Fibroblast of skin of back (primary cell): ENCODE measurements at regions not wholly inside any gene's neighbourhood (a gene's known extent, or its start where the extent isn't known, plus 50 kb on each side); places are given as distances from the start of the nearest gene placed in this dataset.
"Not testable (repeated sequence)": the region's sequence is repeated elsewhere in the genome, so short reads cannot be mapped to it uniquely, and the experiment has no call there.

Experiments used
- DNase-seq: peaks from one replicate; pipeline ENCODE4 v3.0.0-alpha.2; 2013

DNA sequence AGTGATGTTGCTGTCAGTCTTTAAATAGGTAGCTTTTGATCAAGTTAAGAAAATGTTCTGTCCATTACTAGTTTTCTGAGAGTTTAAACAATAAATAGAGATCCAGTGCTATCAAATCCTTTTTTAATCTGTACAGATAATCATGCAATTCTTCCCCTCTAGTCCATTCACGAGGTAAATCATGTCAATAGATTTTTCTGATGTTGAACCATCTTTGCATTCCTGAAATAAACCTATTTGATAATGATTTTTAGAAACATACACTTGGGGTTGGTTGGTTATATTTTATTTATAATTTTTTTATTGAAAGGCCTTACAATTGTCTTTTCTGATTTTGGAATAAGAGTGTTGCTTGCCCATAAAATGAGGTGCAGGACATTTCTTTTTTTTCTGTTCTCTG is 95.0 kb downstream of the FAM53A start:
- no peak for DNase-seq

DNA sequence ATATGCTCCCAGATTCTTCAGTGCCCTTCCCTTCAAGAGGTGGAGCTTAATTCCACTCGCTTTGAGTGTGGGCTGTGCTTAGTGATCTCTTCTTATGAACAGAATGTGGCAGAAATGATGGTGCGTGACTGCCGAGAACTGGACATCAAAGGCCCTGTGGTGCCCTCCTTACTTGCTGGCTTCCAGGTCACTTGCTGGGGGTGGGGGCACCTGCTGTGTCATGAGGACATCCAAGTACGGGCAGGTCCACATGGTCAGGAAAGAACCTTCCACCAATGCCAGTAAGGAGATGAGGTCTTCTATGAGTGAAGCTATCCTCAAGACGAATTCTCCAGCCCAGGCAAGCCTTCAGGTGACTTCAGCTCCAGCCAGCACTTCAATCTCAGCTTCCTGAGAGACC is 95.8 kb downstream of the FAM53A start:
- no peak for DNase-seq

DNA sequence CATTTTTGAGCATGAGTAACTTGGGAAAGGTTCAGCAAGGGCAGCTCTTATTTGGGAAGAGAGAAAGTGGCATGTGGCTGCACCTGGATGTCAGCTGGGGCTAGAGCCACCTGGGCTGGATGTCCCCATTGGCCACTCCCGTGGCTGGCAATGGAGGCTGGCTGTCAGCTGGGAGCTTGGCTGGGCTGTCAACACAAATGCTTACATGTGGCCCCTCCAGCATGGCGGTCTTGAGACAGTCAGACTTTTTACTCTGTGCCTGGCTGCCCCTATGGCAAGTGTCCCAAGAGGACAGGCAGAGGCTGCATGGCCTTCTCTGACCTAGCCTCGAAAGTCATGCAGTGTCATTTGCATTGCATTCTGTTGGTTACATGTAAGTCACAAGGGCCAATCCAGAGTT is 99.6 kb downstream of the FAM53A start:
- DNase-seq = no peak

DNA sequence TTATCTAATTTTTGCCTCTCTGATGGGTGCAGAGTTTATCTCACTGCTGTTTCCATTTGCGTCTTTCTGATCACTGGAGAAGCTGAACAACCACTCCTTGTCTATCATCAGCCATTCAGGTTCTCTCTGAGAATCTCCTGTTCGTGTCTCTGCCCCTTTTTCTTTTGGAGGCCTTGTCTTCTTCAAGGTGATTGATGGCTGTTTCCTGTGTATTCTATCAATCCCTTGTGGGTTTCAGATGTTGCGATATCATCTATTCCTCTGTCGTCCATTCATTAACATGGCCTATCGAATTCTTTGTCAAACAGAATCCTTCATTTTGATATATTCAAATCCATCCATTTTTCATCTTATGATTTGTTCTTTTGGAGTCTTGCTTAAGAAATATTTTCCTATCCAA is 100.3 kb downstream of the FAM53A start:
- DNase-seq = no peak

DNA sequence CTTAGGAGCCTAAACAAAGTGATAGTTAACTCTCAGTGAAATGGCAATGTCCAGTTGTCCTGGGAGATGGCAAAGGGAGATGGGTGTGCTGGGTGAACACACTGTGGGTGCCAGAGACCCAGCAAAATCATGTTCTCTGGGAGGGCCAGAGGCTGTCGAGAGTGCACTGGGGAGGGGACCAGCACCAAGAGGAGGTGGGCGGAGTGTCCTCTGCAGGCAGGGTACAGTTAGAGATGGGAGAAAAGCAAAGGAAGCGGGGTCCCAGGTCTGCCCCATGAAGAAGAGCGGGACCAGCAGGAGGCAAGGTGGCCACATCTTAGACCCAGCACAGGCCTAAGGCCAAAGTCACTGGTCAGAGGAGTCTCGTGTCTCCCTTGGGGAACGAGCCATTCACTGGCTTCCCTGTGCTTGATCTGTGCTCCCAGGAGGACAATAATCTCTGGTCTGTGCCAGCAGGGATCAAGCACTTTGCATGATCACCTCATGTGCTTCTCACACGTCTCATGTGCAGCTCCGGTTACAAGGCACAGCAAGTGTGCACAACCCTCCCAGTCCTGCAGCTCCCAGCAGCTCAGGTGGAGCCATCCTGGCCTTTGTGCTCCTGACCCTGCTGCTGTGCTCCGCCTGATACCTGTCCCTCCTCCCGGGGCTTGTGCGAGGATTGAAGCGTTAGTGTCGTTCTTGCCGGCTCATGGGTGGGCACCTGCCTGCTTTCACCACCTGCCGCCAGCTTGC is 100.9 kb downstream of the FAM53A start:
- no peak for DNase-seq

DNA sequence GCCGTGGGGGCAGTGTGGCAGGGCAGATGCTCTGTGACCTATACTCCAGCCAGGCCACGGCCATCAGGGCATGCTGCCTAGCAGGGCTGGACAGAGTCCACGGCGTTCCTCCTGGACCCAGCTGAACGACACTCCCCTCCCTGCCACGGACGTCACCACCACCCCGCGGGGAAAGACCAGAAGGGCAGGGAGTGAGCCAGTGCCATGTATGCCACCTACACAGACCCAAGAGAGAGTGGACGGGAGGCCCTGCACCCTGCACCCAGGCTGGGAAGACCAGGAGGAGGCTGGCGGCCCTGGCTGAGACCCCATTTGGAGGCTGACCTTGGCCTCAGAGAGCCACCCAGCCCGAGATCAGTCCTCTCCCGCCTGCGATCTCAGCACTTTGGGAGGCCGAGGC is 101.9 kb downstream of the FAM53A start:
- DNase-seq = no peak

DNA sequence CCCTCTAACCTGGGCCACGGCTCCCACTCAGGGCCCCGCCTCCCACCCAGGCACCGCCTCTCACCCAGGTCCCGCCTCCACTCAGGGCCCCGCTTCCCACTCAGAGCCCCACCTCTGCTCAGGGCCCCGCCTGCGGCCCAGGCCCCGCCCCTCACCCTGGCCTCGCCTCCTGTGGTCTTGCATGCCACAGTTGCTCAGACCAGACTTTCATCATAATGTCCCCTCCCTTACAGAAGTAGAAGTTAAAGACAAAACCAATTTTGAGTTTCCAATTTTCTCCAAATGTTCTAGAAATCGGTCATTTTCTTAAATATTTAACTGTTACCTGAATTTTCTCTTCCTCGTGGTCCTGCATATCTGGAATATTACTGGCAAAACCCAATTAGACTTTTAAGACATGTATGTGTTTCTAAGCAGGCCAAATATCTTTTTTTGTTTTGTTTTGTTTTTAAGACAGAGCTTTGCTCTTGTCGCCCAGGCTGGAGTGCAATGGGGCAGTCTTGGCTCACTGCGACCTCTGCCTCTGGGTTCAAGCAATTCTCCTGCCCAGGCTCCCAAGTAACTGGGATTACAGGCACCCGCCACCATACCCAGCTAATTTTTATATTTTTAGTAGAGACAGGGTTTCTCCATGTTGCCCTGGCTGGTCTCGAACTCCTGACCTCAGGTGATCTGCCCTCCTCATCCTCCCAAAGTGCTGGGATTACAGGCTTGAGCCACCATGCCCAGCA is 102.8 kb downstream of the FAM53A start:
- peak; percentile 84 for DNase-seq

DNA sequence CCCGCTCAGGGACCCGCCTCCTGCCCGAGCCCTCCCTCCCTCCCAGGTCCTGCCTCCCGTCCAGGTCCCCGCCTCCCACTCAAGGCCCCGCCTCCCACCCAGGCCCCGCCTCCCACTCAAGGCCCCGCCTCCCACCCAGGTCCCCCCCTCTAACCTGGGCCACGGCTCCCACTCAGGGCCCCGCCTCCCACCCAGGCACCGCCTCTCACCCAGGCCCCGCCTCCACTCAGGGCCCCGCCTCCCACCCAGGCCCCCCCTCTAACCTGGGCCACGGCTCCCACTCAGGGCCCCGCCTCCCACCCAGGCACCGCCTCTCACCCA is 103.5 kb downstream of the FAM53A start:
- DNase-seq = not testable (repeated sequence)

DNA sequence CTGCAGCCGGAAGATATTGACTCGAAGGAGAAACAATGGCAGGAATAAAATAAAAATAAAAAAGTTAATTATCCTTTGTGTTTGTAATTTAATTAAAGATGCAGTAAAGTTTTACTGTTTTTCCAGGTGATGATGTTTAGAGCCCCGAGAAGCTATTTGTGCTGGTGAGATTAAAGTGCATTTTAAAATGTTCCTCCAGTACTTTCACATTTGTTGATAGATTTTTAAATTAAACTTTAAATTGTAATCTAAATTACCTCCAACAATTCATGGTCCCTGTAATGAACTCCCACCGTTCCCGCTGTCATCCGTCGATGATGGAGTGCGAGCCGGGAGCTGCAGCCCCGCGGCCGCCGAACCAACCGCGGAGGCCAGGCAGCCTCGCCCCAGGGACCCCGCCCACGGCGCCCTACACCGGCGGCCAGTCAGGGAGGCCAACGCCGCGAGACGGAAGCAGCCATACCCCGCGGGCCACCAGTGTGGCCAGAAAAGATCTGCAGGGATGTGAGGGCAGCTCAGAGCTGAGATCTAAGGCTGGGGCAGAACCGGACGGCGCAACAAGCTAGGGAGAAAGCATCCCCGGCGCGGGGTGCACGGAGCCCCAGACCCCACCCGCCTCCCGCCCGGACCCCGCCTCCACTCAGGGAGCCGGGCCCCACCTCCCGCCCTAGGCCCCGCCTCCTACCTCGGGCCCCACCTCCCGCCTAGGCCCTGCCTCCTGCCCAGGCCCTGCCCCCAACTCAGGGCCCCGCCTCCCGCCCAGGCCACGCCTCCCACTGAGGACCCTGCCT is 104.0 kb downstream of the FAM53A start:
- DNase-seq = peak; percentile 81

DNA sequence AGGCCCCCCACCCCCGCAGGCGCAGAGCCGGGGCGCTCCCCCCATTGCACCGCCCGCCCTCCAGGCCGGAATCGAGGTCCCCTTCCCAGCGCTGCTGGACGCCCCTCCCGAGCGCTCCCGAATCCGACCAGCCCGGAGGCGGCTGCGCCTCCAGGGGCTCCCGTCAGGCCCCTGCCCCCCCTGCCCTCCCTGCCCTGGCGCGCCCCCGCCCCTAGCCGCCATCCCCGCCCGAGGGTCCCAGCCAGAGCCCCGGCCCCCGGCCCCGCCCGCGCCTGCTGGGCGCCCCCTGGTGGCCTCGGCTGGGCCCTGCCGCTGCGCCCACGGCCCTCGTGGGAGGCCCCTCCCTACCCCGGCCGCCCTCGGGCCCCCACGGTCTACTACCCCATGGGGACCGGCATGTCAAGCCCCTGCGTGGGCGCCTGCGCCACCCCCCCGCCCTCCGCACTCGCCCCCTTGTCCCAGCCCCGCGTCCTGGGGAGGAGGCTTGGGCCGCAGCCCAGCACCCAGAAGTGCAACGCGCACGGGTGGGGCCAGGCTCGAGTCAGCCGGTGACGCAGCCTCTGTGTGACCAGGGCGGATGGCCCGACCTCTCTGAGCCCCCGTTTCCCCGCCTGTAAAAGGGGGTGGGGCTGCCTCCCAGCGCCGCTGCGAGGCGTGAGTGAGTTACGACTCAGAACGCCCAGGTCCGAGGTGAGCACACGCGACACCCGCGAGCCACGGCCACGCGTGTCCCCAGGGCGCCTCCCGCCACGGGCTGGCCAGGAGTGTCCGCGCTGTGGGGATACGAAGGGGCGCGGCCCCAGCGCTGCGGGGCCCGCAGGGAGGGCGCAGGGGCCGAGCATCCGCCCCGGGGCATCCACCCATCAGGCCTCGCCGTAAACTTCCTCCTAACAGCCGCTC is 104.9 kb downstream of the FAM53A start:
- DNase-seq = peak; percentile 72

DNA sequence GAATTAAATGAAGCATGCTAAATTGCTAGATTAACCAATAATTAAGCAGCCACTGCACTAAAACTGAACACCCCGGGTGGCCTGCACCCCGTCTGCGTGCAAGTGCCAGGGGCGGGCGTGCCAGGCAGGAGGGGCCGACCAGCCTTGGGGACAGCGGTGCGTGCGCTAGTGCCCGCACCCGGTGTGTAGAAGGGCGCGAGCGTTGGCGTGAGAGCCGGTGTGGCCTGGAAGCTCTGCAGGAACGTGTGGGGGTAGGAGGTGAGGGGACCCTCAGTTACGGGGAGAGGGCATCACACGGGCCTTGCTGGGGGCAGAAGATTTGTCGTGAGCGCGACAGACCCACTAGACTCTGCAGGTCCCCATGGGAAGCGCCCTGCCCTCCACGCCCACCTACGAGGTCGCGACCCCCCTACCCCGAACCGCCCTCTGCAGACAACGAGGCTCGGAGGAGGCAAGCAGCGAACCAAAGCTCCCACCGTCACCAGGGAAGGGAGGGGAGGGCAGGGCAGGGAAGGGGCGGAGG is 105.8 kb downstream of the FAM53A start:
- DNase-seq = no peak

DNA sequence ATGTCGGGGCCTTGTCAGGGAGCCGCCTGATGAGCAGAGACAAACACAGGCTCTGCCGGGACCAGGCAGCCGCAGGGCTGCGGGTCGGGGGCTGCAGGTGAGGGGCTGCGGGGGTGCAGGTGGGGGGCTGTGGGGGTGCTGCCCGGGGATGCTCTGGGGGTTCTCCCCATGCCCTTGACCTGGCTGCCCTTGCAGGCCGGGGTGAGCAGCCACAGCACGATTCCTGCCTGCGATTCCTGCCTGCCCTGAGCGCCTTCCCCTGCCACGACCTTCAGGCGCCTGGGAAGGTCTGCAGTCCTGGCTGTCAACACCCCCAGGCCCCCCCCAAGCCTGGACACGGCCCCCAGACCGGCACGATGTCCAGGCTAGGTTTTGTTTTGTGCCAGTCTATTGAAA is 106.3 kb downstream of the FAM53A start:
- DNase-seq = no peak

DNA sequence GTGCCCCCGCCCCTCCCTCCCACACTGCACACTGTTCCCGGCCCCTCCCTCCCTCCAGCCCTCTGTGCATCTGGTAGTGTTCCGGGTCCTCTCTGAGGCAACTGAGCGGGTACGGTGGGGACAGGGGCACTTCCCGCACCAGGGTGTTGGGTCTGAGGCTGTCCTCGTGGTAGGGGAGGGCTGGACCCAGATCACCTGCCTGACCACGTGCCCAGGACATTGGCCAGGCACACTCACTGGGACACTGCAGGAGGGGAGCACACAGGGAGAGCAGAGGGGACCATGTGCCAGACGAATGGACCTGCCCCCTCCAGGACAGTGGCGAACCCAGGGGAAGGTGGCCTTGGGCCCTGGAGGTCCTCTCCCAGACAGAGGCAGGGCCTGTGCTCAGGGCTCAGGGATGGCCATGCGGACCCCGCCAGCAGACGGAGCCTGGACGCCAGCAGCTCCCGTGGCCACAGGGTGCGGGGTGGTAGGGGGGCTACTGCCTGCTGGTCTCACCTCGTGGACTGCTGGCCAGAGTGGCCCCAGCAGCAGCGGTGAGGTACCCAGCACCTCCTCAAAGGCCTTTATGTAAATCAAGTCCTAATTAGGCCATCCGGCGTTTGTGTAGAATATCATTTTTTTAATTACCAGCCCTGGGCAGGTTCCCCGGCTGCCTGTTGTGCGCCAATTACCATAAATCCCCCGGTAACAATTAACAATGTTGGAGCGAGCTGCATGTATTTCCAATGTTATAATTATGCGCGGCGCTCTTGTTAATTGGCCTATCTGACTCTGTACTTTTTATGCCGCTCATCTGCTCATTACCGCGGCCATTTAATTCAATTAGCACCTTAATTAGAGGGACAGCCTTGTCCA is 106.9 kb downstream of the FAM53A start:
- DNase-seq = no peak

DNA sequence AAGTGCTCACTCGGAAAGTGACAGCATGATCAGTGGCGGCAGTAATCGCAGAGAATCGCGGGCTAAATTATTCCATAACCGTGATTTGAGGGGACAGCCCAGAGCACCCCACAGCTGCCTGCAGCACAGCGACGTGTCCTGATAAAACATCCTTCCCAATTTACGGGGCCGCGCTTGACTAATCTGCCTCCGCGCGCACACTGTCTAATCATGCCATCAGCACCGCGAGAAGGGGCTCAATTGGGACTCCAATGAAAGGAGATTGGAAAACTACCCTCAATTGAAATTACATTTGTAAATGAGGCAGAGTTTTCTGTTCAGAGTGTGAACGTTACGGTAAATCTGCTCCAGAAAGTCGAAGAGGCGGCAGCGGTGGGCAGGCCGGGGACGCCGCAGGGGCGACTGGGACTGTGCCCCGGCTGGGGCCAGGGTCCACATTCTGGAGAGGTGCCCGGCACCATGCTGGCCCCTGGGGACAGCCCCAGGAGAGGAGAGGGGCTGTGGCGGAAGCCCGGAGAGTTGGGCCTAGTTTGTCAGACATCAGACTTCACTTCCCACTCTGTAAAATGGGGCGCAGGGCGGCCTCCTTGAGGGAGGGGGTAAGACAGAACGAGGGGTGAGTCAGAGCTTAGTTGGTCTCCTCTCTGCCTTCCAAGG is 107.7 kb downstream of the FAM53A start:
- DNase-seq = no peak

DNA sequence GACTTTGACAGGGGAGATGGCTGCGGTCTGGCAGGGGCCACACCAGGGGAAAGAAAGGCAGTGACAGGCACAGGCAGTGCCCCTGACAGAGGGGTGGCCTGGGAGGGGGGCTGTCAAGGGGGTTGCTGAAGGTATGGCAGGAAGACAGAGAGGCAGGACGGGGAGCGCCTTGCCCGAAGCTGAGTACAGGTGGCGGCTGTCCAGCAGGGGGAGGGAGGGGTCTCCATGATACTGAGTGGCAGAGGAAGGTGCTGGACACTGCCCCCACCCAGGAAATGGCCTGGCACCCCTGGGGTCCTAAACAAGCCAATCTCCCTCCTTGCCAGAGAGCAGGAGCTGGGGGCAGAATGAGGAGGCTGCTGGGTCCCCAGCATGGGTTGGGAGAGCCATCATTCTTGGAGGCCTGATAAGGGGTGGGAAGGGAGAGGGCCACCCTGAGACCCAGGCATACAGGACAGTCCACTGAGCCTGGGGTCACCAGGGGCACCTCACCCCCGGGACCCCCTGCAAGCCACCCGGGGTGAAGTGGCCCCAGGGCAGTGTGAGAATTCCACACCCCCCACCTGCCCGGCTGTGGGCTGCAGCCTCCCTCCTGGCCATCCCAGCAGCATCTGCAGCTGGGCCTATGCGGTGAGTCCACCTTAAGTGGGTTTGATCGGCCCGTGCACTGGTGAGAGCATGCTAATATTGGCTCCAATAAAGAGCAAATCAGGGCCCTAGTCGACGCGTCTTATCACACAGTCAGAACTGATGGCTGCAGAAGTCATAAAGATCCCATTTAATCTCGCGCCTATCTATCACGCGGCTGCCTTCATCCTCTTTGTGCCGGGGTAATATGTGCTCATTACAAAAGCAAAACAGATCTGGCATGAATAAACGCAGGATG is 108.5 kb downstream of the FAM53A start:
- DNase-seq = no peak

DNA sequence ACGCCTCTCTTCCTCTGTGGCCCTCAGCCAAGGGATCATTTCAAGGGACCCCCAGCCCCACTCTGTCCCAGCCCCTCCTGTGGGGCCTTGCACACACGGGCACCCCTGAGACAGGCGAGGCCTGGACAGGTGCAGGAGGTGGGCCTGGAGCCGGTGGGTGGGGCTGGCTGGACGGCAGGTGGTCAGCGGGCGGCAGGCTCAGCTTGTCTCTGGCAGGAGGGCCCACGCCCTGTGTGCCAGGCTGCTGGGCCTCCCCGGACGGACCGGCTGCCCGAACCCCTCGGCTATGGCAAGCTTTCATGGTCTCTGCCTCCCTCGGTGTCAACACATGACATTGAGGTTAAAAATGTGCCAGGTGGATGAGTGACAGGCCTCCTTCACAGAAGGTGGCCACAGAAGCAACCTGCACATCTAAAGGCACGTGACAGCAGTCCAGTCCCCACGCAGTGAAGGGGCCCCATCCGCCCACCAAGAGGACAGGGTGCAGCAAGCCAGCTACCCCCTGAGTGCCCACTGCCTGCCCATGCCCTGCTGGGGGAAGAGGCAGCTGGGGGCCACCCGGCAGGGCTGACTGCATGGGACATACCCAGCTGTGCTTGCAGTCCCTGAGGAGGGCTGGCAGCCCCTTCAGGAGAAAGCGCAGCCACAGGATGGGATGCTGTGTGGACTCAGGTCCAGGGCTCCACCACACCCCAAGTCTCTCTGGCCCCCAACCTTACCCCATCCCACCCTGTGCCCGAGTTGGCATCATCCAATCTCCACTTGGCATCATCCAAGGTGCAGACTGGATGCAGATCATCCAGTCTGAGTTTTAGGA is 109.3 kb downstream of the FAM53A start:
- DNase-seq = no peak

DNA sequence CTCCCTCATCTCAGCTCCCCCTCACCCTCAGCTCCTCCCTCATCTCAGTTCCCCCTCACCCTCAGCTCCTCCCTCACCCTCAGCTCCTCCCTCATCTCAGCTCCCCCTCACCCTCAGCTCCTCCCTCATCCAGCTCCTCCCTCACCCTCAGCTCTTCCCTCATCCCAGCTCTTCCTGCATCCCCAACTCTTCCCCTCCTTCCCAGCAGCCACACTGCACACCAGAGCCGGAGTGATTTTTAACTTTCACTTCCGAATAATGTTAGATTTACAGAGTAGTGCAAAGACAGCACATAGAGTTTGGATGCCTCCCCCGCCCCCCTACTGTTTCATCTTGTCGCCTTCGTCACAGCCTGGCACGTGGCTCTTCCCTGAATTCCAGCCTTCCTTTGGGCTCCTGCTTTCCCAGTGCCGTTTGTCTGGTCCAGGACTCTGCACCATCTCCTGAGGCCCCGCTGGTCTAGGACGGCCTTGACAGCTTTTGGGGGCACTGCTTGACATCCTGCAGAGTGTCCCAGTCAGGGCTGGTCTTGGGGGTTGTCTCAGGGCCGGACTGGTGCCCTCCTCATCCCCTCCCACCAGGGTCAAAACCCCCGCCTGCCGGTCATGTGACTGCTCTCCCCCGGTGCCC is 110.2 kb downstream of the FAM53A start:
- DNase-seq = no peak

DNA sequence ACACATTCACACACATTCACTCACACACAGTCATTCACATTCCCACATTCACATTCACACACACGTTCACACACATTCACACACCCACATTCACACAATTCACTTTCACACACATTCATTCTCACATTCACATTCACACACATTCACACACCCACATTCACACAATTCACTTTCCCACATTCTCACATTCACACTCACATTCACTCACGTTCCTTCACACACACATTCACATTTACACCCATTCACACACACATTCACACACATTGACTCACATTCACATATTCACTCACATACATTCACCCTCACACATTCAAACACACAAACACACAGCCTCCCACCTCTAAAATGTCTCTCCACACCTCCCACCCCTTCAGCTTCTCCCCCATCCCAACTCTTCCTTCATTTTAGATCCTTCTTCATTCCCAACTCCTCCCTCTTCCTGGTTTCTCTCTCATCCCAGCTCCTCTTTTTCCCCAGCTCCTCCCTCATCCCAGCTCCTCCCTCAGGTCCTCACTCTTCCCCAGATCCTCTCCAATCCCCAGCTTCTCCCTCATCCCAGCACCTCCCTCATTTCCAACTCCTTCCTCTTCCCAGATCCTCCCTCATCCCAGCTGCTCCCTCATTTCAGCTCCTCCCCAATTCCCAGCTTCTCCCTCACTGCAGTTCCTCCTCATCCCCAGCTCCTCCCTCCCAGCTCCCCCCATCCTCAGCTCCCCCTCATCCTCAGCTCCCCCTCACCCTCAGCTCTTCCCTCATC is 111.0 kb downstream of the FAM53A start:
- no peak for DNase-seq
